ENCODE measurements at regions not wholly inside any gene's neighbourhood (a gene's known extent, or its start where the extent isn't known, plus 50 kb on each side); places are given as distances from the start of the nearest gene placed in this dataset.

DNA sequence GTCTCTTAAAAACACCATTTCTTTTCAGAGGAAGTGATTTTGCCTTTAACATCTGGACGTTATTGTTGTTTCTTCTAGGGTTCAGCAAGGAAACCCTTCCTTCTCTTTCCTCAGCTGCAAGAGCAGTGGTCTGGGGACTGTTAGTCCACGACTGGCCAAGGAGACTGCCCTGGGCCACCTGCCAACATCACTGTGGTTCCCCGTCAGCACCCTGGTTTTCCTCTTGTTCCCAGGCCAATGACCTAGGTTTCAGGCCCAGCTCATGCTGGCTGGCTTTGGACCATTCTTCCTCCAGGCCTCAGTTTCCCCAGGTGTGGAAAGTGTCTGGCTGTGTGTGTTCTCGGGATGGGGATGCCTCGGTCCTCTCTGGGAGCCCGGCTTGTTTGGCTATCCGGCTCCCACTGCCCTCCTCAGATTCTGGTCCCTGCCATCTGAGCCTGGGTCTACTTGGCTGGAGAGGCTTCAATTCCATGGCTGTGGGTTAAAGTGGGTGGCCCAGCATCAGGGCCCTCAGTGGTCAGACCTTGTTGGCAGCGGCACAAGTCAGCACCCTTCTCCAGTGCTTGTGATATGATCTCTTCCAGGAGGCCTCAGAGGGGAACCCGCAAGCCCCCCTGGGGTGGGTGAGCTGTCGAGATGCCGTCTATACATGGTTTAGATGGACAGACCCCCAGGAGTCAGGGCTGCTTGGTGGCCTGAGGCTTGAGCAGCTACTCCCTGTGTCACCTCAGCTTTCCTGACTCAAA is 234.3 kb upstream of the HS6ST1 start:
- H3K27ac ChIP-seq (ENCODE audit: low read depth in 1 of 2, low read length in 2 of 2) = no peak overlapping the region
- 87% methylated on average over 11 of the region's 11 CpGs for WGBS
- H3K9ac ChIP-seq (ENCODE audit: low read depth in 1 of 2, low read length in 2 of 2) = no peak overlapping the region
- no peaks in the 10 kb centered on the region for H3K36me3 ChIP-seq (ENCODE audit: control insufficient read depth in 4 of 4, insufficient read depth in 3 of 4, low read depth in 1 of 4, low read length in 3 of 4)
- no peak overlapping the region for H3K4me3 ChIP-seq (ENCODE audit: low read depth in 1 of 3, low read length in 3 of 3)
- no peaks in the 10 kb centered on the region for H3K27me3 ChIP-seq (ENCODE audit: control insufficient read depth in 4 of 4, insufficient read depth in 4 of 4, low read length in 3 of 4)
- DNase-seq (ENCODE audit: low spot score) = no peak
- no peaks in the 10 kb centered on the region for H3K4me1 ChIP-seq (ENCODE audit: control insufficient read depth in 4 of 4, insufficient read depth in 4 of 4, low read length in 3 of 4)
- TF ChIP-seq, protein P1, sequence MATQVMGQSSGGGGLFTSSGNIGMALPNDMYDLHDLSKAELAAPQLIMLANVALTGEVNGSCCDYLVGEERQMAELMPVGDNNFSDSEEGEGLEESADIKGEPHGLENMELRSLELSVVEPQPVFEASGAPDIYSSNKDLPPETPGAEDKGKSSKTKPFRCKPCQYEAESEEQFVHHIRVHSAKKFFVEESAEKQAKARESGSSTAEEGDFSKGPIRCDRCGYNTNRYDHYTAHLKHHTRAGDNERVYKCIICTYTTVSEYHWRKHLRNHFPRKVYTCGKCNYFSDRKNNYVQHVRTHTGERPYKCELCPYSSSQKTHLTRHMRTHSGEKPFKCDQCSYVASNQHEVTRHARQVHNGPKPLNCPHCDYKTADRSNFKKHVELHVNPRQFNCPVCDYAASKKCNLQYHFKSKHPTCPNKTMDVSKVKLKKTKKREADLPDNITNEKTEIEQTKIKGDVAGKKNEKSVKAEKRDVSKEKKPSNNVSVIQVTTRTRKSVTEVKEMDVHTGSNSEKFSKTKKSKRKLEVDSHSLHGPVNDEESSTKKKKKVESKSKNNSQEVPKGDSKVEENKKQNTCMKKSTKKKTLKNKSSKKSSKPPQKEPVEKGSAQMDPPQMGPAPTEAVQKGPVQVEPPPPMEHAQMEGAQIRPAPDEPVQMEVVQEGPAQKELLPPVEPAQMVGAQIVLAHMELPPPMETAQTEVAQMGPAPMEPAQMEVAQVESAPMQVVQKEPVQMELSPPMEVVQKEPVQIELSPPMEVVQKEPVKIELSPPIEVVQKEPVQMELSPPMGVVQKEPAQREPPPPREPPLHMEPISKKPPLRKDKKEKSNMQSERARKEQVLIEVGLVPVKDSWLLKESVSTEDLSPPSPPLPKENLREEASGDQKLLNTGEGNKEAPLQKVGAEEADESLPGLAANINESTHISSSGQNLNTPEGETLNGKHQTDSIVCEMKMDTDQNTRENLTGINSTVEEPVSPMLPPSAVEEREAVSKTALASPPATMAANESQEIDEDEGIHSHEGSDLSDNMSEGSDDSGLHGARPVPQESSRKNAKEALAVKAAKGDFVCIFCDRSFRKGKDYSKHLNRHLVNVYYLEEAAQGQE (IDR thresholded peaks at IDR 0.05) = no peak
- TF ChIP-seq HNF4A (conservative IDR thresholded peaks at IDR 0.05) (no peak), NR2F2 (IDR thresholded peaks at IDR 0.05) (no peak), HNF4G (IDR thresholded peaks at IDR 0.05) (no peak), SP1 (IDR thresholded peaks at IDR 0.05) (no peak), FOXA2 (IDR thresholded peaks at IDR 0.05) (no peak), GABPA (IDR thresholded peaks at IDR 0.05 in 1 of 2, conservative IDR thresholded peaks at IDR 0.05 in 1 of 2) (no peak), EGR1 (IDR thresholded peaks at IDR 0.05; ENCODE audit: low read depth in 2 of 2) (no peak), RAD21 (IDR thresholded peaks at IDR 0.05) (no peak), YY1 (IDR thresholded peaks at IDR 0.05) (no peak), FOXA1 (IDR thresholded peaks at IDR 0.05) (no peak), TAF1 (conservative IDR thresholded peaks at IDR 0.05) (no peak), JUND (IDR thresholded peaks at IDR 0.05) (no peak), RXRA (IDR thresholded peaks at IDR 0.05) (no peak)
- TF ChIP-seq, protein P2, sequence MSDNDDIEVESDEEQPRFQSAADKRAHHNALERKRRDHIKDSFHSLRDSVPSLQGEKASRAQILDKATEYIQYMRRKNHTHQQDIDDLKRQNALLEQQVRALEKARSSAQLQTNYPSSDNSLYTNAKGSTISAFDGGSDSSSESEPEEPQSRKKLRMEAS (IDR thresholded peaks at IDR 0.05) = no peak
- TF ChIP-seq, protein P3, sequence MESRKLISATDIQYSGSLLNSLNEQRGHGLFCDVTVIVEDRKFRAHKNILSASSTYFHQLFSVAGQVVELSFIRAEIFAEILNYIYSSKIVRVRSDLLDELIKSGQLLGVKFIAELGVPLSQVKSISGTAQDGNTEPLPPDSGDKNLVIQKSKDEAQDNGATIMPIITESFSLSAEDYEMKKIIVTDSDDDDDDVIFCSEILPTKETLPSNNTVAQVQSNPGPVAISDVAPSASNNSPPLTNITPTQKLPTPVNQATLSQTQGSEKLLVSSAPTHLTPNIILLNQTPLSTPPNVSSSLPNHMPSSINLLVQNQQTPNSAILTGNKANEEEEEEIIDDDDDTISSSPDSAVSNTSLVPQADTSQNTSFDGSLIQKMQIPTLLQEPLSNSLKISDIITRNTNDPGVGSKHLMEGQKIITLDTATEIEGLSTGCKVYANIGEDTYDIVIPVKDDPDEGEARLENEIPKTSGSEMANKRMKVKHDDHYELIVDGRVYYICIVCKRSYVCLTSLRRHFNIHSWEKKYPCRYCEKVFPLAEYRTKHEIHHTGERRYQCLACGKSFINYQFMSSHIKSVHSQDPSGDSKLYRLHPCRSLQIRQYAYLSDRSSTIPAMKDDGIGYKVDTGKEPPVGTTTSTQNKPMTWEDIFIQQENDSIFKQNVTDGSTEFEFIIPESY (IDR thresholded peaks at IDR 0.05) = no peak
- TF ChIP-seq, protein P4, sequence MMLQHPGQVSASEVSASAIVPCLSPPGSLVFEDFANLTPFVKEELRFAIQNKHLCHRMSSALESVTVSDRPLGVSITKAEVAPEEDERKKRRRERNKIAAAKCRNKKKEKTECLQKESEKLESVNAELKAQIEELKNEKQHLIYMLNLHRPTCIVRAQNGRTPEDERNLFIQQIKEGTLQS (IDR thresholded peaks at IDR 0.05) = no peak
- TF ChIP-seq, protein P5, sequence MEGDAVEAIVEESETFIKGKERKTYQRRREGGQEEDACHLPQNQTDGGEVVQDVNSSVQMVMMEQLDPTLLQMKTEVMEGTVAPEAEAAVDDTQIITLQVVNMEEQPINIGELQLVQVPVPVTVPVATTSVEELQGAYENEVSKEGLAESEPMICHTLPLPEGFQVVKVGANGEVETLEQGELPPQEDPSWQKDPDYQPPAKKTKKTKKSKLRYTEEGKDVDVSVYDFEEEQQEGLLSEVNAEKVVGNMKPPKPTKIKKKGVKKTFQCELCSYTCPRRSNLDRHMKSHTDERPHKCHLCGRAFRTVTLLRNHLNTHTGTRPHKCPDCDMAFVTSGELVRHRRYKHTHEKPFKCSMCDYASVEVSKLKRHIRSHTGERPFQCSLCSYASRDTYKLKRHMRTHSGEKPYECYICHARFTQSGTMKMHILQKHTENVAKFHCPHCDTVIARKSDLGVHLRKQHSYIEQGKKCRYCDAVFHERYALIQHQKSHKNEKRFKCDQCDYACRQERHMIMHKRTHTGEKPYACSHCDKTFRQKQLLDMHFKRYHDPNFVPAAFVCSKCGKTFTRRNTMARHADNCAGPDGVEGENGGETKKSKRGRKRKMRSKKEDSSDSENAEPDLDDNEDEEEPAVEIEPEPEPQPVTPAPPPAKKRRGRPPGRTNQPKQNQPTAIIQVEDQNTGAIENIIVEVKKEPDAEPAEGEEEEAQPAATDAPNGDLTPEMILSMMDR (IDR thresholded peaks at IDR 0.05; ENCODE audit: low read depth, low read length, missing input control) = no peak
- H3K9me3 ChIP-seq (ENCODE audit: control insufficient read depth in 4 of 4, low read length in 3 of 4) = no peaks in the 10 kb centered on the region

All from liver (tissue), 8 donors.